ENCODE measurements at regions not wholly inside any gene's neighbourhood (a gene's known extent, or its start where the extent isn't known, plus 50 kb on each side); places are given as distances from the start of the nearest gene placed in this dataset.

DNA sequence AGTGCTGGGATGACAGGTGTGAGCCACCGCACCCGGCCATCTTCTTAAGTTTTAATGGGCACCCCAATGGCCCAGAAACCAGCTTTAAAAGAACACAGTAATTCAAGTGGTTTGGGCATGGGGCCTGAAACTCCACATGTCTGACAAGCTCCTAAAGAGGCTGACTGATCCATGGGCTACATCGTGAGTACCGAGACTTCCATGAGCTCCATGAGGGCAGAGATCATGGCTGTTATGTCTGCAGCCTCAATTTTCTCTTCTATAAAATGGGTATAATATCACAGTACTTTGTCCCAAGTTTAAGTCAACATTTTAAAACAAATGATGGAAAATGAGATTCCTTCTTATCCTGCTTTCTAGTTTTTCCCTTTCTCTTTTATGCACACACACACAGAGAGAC, 397.6 kb upstream of the MAF start:
- no peak overlapping the region for H3K4me3 ChIP-seq (ENCODE audit: low read length)
- DNase-seq (ENCODE audit: low read depth): no peak
- TF ChIP-seq, protein P1, sequence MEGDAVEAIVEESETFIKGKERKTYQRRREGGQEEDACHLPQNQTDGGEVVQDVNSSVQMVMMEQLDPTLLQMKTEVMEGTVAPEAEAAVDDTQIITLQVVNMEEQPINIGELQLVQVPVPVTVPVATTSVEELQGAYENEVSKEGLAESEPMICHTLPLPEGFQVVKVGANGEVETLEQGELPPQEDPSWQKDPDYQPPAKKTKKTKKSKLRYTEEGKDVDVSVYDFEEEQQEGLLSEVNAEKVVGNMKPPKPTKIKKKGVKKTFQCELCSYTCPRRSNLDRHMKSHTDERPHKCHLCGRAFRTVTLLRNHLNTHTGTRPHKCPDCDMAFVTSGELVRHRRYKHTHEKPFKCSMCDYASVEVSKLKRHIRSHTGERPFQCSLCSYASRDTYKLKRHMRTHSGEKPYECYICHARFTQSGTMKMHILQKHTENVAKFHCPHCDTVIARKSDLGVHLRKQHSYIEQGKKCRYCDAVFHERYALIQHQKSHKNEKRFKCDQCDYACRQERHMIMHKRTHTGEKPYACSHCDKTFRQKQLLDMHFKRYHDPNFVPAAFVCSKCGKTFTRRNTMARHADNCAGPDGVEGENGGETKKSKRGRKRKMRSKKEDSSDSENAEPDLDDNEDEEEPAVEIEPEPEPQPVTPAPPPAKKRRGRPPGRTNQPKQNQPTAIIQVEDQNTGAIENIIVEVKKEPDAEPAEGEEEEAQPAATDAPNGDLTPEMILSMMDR (conservative IDR thresholded peaks at IDR 0.05; ENCODE audit: low read depth, low read length): no peak

DNA sequence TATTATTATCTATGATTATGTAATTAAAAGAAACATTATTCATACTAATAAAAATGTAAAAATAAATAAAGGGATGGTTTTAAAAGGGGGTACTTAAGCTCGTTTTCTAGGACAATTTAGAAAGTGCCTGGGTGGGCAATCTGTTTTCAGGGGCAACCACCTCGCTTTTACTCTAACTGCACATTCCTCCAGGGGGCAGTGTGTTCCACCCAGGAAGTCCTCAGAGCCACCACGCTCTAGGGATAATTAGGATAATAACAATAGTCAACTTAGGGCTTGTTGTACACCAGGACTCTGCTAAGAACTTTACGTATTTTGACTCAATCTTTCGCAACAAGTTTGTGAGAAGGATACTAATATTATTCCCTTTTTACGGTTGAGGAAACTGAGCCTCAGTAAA, 396.7 kb upstream of the MAF start:
- no peak for DNase-seq (ENCODE audit: low read depth)
- H3K4me3 ChIP-seq (ENCODE audit: low read length): no peak overlapping the region
- TF ChIP-seq, protein P1 (conservative IDR thresholded peaks at IDR 0.05; ENCODE audit: low read depth, low read length): peak; percentile 62

DNA sequence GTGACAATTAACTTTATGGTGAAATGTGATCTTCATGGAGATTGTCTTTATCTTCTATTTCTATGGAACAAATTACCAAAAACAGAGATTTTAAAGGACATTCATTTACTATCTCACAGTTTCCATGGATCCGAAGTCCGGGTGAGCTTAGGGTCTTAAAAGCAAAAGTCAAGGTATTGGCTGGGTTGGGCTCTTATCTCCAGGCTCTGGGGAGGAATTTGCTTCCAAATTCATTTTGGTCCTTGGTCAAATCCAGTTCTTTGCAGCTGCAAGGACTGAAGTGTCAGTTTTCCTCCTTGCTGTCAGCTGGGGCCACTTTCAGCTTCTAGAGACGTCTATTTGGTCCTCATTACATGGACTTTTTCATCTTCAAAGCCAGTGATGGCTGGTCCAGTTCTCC, 395.8 kb upstream of the MAF start:
- DNase-seq (ENCODE audit: low read depth): no peak
- H3K4me3 ChIP-seq (ENCODE audit: low read length): no peak overlapping the region
- TF ChIP-seq, protein P1 (conservative IDR thresholded peaks at IDR 0.05; ENCODE audit: low read depth, low read length): no peak

DNA sequence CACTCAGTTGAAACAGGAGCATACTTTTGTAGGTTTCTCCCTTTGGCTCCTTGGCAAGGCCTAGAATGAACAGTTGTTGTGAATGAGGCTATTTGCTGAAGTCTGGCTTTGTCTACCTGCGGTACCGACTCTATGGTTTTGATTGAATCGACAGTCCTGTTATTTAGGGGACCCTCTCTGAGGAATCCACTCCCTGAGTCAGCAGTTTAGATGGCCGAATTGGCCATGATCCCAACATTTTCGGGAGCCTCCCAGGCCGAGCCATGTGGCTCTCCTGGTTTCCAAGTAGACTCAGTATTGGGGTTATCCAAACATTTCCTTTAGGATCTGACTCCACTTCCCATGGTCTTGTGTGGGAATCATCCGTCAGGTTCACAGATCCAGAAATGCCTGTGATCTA, 394.8 kb upstream of the MAF start:
- DNase-seq (ENCODE audit: low read depth): no peak
- no peak overlapping the region for H3K4me3 ChIP-seq (ENCODE audit: low read length)
- TF ChIP-seq, protein P1 (conservative IDR thresholded peaks at IDR 0.05; ENCODE audit: low read depth, low read length): no peak

DNA sequence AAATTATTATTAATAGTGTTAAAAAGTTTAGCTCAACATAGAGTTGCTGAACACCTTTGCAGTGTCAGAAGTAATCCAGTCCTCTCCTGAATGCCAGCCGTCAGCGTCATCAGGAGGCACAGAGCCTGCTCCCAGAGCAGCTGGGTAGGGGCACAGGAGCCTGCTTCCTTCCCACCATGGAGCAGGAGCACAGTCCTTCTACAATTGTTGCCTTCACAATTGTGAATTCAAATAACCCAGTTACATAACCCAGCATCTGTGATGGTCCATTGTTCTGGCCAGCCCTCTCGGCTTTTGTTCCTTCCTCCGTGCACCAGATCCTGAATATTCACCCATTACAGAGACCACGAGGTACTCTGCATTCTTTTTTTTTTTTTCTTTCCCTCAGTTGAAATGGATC, 393.9 kb upstream of the MAF start:
- TF ChIP-seq, protein P1 (conservative IDR thresholded peaks at IDR 0.05; ENCODE audit: low read depth, low read length): no peak
- DNase-seq (ENCODE audit: low read depth): no peak
- H3K4me3 ChIP-seq (ENCODE audit: low read length): no peak overlapping the region

DNA sequence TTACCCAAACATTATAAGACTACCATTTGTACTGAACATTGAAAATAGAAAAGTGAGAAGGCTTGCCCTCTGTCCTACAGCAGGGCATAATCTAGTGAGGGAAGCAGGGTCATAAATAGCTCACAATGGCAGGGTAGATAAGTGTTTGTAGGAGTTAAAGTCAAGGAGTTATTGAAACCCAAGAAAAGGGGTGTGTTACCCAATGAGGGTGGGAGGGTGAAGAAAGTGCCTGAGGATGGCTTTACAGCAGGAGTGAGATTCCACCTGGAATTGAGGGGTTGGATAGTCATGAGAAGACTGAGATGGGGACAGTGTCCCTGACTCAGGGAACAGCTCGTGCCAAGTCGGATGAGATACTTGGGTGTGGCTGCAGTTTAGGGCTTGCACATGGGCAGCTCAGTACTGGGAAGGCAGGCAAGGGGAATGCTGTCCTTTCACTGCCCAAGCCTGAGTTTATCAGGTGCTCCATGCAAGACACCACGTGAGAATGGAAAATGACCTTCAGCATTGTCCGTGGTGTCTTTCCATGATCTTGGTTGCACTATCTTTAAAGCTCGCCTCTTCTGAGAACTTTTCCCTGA, 393.2 kb upstream of the MAF start:
- DNase-seq (ENCODE audit: low read depth): no peak
- TF ChIP-seq, protein P1 (conservative IDR thresholded peaks at IDR 0.05; ENCODE audit: low read depth, low read length): no peak
- no peak overlapping the region for H3K4me3 ChIP-seq (ENCODE audit: low read length)

DNA sequence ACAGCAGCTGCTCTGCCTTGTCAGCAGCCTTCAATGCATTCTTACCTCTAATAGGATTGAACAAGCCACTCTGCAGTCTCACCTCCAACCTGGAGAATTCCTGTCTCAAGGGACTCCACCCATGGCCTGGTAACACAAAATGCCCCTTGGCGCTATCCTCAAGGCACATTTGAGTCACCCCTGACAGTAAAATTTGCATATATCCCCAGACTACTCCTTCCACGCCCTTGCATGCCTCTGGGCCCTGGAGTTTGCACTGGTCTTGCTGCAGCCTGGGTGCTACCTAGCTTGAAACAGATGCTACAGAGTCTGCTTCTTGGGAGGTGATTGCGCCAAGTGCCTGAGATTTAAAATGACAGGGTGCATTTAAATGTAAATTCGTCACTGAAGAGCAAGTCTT, 391.4 kb upstream of the MAF start:
- no peak for DNase-seq (ENCODE audit: low read depth)
- TF ChIP-seq, protein P1 (conservative IDR thresholded peaks at IDR 0.05; ENCODE audit: low read depth, low read length): no peak
- H3K4me3 ChIP-seq (ENCODE audit: low read length): no peak overlapping the region

All from retinal pigment epithelial cell (primary cell).